GM18502 (cell line): ENCODE measurements at regions not wholly inside any gene's neighbourhood (a gene's known extent, or its start where the extent isn't known, plus 50 kb on each side); places are given as distances from the start of the nearest gene placed in this dataset.
"Not testable (repeated sequence)": the region's sequence is repeated elsewhere in the genome, so short reads cannot be mapped to it uniquely, and the experiment has no call there.

Source experiments
- ATAC-seq: cut with Tn5 transposase; IDR thresholded peaks from one replicate; pipeline ENCODE4 v1.9.1; 2021; ENCODE audit warnings: mild to moderate bottlenecking; ENCODE audit not compliant: unreplicated experiment, poor library complexity

DNA sequence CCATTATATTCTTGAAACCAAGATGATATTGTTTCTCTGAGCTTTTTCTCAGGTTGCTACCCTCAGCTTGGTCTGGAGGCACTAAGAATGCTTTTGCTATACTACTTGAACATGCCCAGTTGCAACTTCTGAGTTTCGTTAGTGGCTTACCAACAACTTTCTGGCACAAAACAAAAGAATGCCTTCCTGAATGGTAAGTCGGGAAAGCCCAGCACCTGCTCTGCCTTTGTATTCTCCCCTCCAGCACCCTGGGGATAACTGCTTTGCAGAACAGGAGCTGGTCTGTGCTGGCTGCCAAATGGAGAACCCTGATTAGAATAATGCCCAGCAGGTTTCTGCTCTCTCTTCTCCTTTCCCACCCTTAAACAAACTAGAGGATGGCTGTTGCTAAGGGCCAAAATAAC lies 149.3 kb downstream of the TGFB2 start:
- no peak for ATAC-seq

DNA sequence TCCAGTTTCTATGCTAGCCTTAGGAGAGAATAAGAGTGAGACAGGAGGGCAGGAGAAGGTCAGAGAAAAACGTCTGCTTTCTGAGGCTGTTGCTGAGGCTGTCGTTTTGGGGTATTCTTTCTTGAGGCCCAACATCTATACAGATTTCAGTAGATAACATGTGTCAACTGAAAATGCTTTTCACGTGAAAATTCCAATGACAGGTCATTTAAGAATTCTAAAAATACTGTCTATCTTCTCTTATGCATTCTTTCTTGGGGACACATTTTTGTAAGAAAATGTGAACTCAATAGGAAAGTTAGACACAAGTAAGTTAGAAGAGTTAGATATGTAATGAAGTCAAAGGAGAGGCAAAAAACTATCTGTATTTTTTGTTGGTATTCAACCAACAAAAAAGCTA lies 150.8 kb downstream of the TGFB2 start:
- no peak for ATAC-seq

DNA sequence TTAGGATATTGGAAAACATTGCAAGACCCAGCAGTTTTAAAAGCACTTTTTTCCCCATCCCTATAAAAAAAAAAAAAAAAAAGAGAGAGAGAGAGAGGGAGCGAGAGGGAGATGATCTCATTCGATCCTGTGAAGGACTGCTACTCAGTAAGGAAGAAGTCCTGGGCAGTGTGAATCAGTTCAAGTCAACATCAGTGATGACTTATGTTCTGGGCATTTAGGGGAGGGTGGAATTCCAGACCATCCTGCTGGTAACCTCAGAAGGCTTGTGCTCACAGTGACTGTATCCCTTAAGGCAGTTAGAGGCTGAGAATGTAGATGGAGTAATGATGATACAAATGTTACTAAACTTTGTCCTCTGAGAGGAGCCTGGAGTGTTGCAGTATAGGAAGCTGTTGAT lies 151.4 kb downstream of the TGFB2 start:
- no peak for ATAC-seq

DNA sequence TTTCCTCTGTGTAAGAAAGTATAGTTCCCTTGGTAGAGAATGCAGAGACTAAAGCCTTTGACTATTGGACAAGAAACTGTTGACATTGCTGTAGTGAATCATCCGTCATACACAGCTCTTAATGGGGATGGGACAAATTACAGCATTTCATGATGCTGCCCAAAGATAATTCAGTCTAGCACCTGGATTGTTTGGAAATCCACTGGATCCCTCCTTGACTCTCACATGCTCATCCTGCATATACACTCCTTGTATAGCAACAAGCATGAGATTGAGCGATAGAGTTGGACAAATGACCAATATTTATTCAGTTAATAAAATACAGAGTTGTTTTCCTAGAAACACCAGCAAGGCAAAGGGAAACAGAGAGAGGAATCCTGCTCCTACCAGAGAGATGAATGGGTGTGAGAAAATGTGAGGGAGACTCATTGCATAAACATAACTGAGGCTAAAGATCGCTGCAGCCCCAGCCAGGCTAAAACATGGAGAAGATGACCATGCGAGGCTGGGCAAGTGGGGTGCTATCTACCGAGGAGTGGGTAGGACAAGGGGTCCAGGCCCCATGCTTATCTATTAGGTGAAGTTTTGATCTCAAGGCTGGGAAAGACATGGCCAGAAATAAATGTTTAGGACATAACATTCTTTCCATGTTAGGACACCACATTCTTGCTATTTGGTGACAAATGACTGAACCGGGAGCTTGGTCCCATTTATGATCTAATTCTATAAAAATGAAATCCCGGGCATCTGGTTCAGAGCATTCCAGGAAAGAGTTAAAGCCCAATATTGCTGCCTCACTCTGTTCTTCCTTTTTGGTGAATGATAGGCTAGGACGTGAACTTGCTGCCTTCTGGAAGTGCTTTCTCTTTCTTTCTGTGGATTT lies 153.2 kb downstream of the TGFB2 start:
- no peak for ATAC-seq

DNA sequence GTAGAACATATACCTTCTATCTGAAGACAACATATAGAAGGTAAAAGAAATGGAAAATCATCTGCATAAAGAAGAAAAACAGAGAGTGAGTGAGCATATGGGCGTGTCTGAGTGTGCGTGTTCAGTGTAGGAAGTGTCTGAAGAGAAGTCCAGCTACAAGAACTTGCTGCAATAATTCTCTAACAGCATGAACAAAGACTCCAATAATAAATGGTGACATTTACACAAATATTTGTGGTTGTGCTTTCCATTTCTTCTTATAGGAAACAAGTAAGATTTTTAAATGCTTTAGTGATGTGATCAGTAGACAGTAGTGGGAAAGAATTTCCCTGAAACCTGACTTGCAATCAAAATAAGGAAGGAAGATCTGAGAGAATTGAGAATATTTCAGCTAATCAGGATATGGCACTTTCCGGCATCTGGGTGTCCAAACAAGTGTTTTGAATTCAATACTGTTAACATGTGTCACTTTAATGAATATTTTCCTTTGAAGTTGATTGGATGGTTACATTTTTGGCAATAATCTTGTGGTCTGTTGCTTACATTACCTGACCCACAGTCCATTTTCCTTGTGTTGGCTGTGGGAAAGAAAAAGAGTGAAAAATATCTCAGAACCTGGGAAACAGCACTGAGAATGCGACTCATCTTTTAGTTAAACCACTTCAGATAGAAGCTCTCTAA lies 154.0 kb downstream of the TGFB2 start:
- no peak for ATAC-seq

GRCh38 chr1:218499911-218500310 lies 154.8 kb downstream of the TGFB2 start:
- ATAC-seq = no peak

- ATAC-seq = no peak
Measured at GRCh38 chr1:218501161-218501560, 156.0 kb downstream of the TGFB2 start.

GRCh38 chr1:218502383-218502782 lies 157.2 kb downstream of the TGFB2 start:
- no peak for ATAC-seq

DNA sequence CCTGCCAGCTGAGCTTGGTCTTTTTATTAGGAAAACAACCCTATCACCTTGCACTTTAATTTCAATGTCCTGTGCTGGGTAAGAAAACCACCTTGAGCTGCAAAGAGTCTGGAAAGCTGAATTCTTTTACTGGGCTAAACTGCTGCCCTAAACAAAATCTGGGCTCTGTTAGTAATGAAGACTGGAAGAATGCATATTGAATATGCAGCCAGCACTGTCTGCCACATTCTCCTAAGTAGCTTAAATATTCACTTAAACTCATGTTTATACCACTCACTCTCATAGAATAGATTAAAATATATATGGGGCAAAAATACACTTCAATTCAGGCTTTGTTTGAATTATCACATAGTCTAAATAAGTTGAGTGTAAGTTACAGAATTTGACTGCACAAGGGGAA lies 158.0 kb downstream of the TGFB2 start:
- no peak for ATAC-seq

- no peak for ATAC-seq
Measured at GRCh38 chr1:218507355-218508002, 162.3 kb downstream of the TGFB2 start.

DNA sequence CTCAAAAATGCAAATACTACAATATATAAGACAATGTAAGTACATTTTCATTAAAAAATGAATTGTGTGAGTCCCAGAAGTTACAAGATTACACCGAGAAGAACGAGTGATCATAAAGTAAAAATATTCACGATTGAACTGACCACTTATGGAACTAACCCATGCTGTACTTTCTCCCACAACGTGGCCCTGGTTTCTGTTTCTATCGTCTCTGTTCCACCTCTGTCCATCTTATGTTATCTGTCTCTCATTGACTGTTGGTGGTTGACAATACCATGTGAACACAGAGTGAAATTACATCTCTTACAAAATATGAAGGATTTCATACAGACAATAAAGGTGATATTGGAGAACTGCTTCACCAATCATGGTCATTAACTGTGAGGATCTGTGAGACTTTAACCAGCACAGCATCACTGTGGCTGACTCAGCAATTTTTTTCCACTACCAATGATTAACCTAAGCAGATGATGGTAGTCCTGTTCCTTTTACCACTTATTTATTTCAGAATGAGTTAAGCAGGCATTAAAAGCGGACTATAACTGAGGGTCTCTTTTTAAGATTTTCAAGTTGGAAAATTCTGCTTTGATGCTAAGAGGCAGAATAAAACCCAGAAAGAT lies 165.1 kb downstream of the TGFB2 start:
- no peak for ATAC-seq

DNA sequence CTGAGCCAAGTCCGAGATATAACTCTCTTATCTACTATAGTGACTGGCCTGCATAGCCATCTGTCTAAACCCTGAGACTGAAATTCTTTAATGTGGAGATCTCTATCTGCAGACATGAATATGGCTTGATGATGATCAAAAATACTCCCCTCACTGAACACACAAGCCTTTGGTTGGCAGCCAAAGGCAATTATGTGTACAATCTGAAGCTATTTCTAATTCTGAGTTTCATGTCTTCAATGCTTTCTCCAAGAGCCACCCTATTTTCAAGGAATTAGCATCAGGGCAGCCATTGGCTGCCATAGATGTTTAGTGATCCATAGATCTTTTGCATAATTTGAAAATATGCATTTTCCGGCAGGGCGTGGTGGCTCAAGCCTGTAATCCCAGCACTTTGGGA lies 168.2 kb downstream of the TGFB2 start:
- no peak for ATAC-seq

GRCh38 chr1:218514689-218515088 lies 169.6 kb downstream of the TGFB2 start:
- ATAC-seq = no peak

DNA sequence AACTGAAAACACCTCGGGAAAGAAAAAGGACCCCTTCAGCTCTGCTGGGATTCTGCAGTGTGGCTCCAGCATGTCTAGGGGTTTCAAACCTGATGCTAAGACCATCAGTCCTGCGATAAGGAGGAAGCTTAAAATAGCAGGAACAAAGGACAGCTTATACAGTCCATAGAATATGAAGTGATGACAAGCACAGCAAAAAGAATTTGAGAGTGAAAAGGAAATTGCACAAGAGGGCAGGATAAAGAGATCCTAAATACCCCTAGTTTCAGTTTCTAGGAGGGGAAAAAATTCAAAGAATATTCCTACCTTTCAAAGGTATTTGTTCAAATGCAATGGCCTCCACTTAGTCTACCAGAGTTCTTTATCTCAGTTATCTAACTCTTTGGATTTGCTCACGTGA lies 171.4 kb downstream of the TGFB2 start:
- no peak for ATAC-seq

DNA sequence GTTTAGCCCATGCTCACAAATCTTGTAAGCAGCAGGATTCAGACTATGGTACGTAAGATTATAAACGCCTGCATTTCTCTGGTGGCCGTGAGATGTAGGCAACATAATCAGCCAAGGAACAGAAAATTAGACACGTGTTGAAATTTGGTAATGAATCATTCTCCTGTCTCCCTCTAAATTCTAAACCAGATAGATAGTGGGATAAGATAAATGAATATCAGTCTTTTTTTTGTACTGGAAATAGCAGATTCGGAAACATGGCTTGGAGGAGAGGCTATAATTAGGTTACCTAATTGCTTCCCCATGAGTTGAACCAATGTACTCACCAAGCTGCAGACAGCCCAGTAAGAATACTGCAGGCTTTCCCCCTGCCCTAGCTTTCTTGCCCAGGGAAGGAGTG lies 172.3 kb downstream of the TGFB2 start:
- ATAC-seq = no peak

DNA sequence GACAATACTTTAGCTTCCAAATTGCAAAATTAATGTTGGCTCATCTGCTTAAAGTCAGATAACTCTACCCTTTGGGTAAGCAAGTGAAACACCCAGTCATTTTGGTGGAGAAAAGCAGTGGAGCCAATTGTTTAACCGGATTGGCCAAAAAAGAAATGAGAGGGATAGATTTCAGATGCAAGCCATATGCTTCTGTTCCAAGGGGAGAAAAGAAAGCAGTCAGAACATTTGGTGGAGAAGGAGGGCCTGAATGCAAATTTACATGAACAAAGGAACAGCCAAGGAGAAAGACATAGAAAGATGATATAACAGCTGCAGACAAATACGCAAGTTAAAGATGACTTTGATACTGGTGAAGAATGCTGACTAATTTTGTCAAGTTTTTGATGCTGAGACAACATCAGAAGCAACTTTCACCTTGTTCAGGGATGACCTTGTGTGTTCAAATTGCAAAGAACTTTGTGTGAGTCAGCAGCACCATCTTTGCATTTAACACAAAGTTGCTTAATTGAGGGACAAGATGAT lies 173.1 kb downstream of the TGFB2 start:
- no peak for ATAC-seq

- ATAC-seq = not testable (repeated sequence)
Measured at GRCh38 chr1:218520646-218521045, 175.5 kb downstream of the TGFB2 start.

DNA sequence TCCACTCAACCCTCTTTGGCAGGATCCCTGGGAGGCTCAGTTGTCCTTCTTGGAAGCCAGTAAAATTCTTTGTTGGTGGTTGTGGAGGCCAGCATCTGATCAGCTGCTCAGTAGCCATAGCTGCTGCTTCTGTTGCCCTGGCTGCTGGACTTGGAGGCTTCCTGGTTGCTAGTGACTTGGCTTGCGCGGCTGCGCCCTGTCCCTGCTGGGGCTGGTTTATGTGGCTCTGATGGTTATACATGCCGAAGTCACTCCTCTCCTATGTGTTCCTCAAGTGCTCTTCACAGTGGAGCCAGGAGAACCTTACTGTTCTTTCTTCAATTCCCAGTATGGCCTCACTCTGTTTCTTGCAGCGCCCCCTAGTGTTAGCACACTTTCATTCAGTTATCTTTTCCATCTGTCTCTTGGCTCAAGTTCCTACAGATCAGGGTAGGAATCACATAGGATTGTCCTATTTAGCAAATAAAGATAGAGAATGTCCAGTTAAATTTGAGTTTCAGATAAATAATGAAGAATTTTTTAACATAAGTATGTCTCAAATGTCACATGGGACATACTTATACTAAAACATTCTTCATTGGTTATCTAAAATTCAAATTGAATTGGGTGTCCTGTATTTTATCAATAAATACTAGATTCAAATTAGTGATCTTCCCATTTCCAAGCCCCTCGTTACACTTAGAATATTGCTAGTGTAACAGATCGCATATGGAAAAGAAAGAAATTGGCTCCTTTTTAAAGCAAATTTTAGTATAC lies 176.5 kb downstream of the TGFB2 start:
- ATAC-seq = peak; percentile 84

GRCh38 chr1:218524526-218524925 lies 179.4 kb downstream of the TGFB2 start:
- no peak for ATAC-seq

DNA sequence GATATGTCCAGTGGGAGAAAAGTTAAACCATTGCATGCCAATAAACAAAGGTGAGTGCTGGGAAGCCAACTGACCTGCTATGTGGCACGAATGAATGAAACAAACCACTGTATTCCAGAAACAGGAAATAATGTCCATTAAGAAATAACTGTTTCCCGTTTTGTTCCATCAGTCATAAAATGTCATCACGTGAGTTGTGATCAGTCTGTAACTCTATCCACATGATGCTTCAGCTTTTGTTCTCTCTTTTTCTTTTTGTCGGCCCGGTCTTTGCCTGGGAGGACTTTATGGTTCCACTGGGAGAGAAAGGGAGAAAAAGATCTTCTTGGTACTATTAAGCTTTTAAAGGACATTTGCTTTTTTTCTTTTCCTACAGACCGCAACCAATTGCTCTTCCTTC lies 179.9 kb downstream of the TGFB2 start:
- ATAC-seq = no peak
